ENCODE measurements at regions not wholly inside any gene's neighbourhood (a gene's known extent, or its start where the extent isn't known, plus 50 kb on each side); places are given as distances from the start of the nearest gene placed in this dataset.

- ChIA-PET POLR2A (no interaction called here), CTCF (no interaction called here)
- TF ChIP-seq CTCF (IDR thresholded peaks at IDR 0.05; ENCODE audit: low read depth, low read length), result peak; percentile 55
- Histone ChIP-seq H3K27me3 (ENCODE audit: control insufficient read depth, insufficient read depth, low read length) (no peaks in the 10 kb centered on the region), H3K4me3 (ENCODE audit: low read depth, low read length) (no peak overlapping the region), H3K27ac (ENCODE audit: low read depth, low read length) (no peak overlapping the region), H3K9me3 (ENCODE audit: control insufficient read depth, insufficient read depth, low read length) (no peaks in the 10 kb centered on the region)
- no peak for DNase-seq (ENCODE audit: low read depth, low spot score)
Measured at GRCh38 chr7:46776790-46777189, 805.1 kb downstream of the TNS3 start.

- H3K27me3 ChIP-seq (ENCODE audit: control insufficient read depth, insufficient read depth, low read length), result no peaks in the 10 kb centered on the region
- H3K27ac ChIP-seq (ENCODE audit: low read depth, low read length), result no peak overlapping the region
- no peaks in the 10 kb centered on the region for H3K9me3 ChIP-seq (ENCODE audit: control insufficient read depth, insufficient read depth, low read length)
- no peak overlapping the region for H3K4me3 ChIP-seq (ENCODE audit: low read depth, low read length)
- ChIA-PET POLR2A (no interaction called here), CTCF (no interaction called here)
- no peak for TF ChIP-seq CTCF (IDR thresholded peaks at IDR 0.05; ENCODE audit: low read depth, low read length)
- DNase-seq (ENCODE audit: low read depth, low spot score), result no peak
Measured at GRCh38 chr7:46775776-46776175, 806.1 kb downstream of the TNS3 start.

GRCh38 chr7:46775020-46775419 lies 806.9 kb downstream of the TNS3 start:
- H3K27me3 ChIP-seq (ENCODE audit: control insufficient read depth, insufficient read depth, low read length), result no peaks in the 10 kb centered on the region
- ChIA-PET CTCF (interaction anchor here (1.2 kb wide), 1 partner anchor 491 kb away, joined by 4 read pairs; no protein-coding TSS in a partner anchor), POLR2A (interaction anchor here (0.5 kb wide), 1 partner anchor 216 kb away, joined by 3 read pairs; no protein-coding TSS in a partner anchor)
- no peak overlapping the region for H3K27ac ChIP-seq (ENCODE audit: low read depth, low read length)
- DNase-seq (ENCODE audit: low read depth, low spot score), result no peak
- H3K4me3 ChIP-seq (ENCODE audit: low read depth, low read length), result no peak overlapping the region
- H3K9me3 ChIP-seq (ENCODE audit: control insufficient read depth, insufficient read depth, low read length), result no peaks in the 10 kb centered on the region
- no peak for TF ChIP-seq CTCF (IDR thresholded peaks at IDR 0.05; ENCODE audit: low read depth, low read length)

- Histone ChIP-seq H3K27me3 (ENCODE audit: control insufficient read depth, insufficient read depth, low read length) (no peaks in the 10 kb centered on the region), H3K27ac (ENCODE audit: low read depth, low read length) (no peak overlapping the region), H3K4me3 (ENCODE audit: low read depth, low read length) (no peak overlapping the region), H3K9me3 (ENCODE audit: control insufficient read depth, insufficient read depth, low read length) (no peaks in the 10 kb centered on the region; the same call in 1 of the 2 replicates)
- CTCF ChIA-PET, result interaction anchor here (1.2 kb wide), 1 partner anchor 492 kb away, joined by 4 read pairs; no protein-coding TSS in a partner anchor
- no peak for DNase-seq (ENCODE audit: low read depth, low spot score)
- no peak for TF ChIP-seq CTCF (IDR thresholded peaks at IDR 0.05; ENCODE audit: low read depth, low read length)
- POLR2A ChIA-PET, result interaction anchor here (0.5 kb wide), 1 partner anchor 215 kb away, joined by 3 read pairs; no protein-coding TSS in a partner anchor
Measured at GRCh38 chr7:46774515-46774914, 807.4 kb downstream of the TNS3 start.

GRCh38 chr7:46772776-46773175 lies 809.1 kb downstream of the TNS3 start:
- POLR2A ChIA-PET, result no interaction called here
- no peak for DNase-seq (ENCODE audit: low read depth, low spot score)
- TF ChIP-seq CTCF (IDR thresholded peaks at IDR 0.05; ENCODE audit: low read depth, low read length), result no peak
- no peak overlapping the region for H3K27ac ChIP-seq (ENCODE audit: low read depth, low read length)
- CTCF ChIA-PET, result no interaction called here
- peaks cover 13% of the 10 kb centered on the region; the same call in 1 of the 2 replicates for H3K9me3 ChIP-seq (ENCODE audit: control insufficient read depth, insufficient read depth, low read length)
- no peaks in the 10 kb centered on the region for H3K27me3 ChIP-seq (ENCODE audit: control insufficient read depth, insufficient read depth, low read length)
- H3K4me3 ChIP-seq (ENCODE audit: low read depth, low read length), result no peak overlapping the region
